Activated naive CD4-positive, alpha-beta T cell (primary cell): ENCODE measurements at regions not wholly inside any gene's neighbourhood (a gene's known extent, or its start where the extent isn't known, plus 50 kb on each side); places are given as distances from the start of the nearest gene placed in this dataset.

Experiments
- DNase-seq, 4 experiments: peaks; one replicate each; lab custom pipeline; 2025; lab: John Stamatoyannopoulos, UW

GRCh38 chr1:187091666-187092065, 262.9 kb downstream of the PLA2G4A start:
- DNase-seq: no peak

GRCh38 chr1:187092104-187092503, 263.4 kb downstream of the PLA2G4A start:
- DNase-seq: no peak

GRCh38 chr1:187096689-187097088, 267.9 kb downstream of the PLA2G4A start:
- DNase-seq: no peak

GRCh38 chr1:187110351-187110750, 281.6 kb downstream of the PLA2G4A start:
- no peak for DNase-seq

GRCh38 chr1:187114792-187115191, 286.0 kb downstream of the PLA2G4A start:
- DNase-seq: no peak

GRCh38 chr1:187121661-187122060, 292.9 kb downstream of the PLA2G4A start:
- no peak for DNase-seq

- DNase-seq: no peak
Measured at GRCh38 chr1:187122566-187122965, 293.8 kb downstream of the PLA2G4A start.

- no peak for DNase-seq
Measured at GRCh38 chr1:187129132-187129531, 300.4 kb downstream of the PLA2G4A start.

- DNase-seq: no peak
Measured at GRCh38 chr1:187143783-187144182, 315.0 kb downstream of the PLA2G4A start.

- no peak for DNase-seq
Measured at GRCh38 chr1:187146388-187146787, 317.6 kb downstream of the PLA2G4A start.

- no peak for DNase-seq
Measured at GRCh38 chr1:187151555-187151954, 322.8 kb downstream of the PLA2G4A start.

- no peak for DNase-seq
Measured at GRCh38 chr1:187153047-187153446, 324.3 kb downstream of the PLA2G4A start.

- DNase-seq: no peak
Measured at GRCh38 chr1:187157115-187157514, 328.4 kb downstream of the PLA2G4A start.

GRCh38 chr1:187157552-187157951, 328.8 kb downstream of the PLA2G4A start:
- DNase-seq: no peak

GRCh38 chr1:187167555-187167954, 338.8 kb downstream of the PLA2G4A start:
- DNase-seq: no peak

- no peak for DNase-seq
Measured at GRCh38 chr1:187168297-187168696, 339.5 kb downstream of the PLA2G4A start.

- no peak for DNase-seq
Measured at GRCh38 chr1:187185389-187185788, 356.6 kb downstream of the PLA2G4A start.

GRCh38 chr1:187197685-187198084, 368.9 kb downstream of the PLA2G4A start:
- no peak for DNase-seq

GRCh38 chr1:187203257-187203656, 374.5 kb downstream of the PLA2G4A start:
- no peak for DNase-seq

- no peak for DNase-seq
Measured at GRCh38 chr1:187212377-187212776, 383.6 kb downstream of the PLA2G4A start.

GRCh38 chr1:187226396-187226795, 397.6 kb downstream of the PLA2G4A start:
- DNase-seq: no peak

- no peak for DNase-seq
Measured at GRCh38 chr1:187228790-187229189, 400.0 kb downstream of the PLA2G4A start.

- no peak for DNase-seq
Measured at GRCh38 chr1:187229496-187229895, 400.7 kb downstream of the PLA2G4A start.

GRCh38 chr1:187234706-187235105, 406.0 kb downstream of the PLA2G4A start:
- no peak for DNase-seq

GRCh38 chr1:187236199-187236598, 407.4 kb downstream of the PLA2G4A start:
- no peak for DNase-seq
